ENCODE measurements at regions not wholly inside any gene's neighbourhood (a gene's known extent, or its start where the extent isn't known, plus 50 kb on each side); places are given as distances from the start of the nearest gene placed in this dataset.

DNA sequence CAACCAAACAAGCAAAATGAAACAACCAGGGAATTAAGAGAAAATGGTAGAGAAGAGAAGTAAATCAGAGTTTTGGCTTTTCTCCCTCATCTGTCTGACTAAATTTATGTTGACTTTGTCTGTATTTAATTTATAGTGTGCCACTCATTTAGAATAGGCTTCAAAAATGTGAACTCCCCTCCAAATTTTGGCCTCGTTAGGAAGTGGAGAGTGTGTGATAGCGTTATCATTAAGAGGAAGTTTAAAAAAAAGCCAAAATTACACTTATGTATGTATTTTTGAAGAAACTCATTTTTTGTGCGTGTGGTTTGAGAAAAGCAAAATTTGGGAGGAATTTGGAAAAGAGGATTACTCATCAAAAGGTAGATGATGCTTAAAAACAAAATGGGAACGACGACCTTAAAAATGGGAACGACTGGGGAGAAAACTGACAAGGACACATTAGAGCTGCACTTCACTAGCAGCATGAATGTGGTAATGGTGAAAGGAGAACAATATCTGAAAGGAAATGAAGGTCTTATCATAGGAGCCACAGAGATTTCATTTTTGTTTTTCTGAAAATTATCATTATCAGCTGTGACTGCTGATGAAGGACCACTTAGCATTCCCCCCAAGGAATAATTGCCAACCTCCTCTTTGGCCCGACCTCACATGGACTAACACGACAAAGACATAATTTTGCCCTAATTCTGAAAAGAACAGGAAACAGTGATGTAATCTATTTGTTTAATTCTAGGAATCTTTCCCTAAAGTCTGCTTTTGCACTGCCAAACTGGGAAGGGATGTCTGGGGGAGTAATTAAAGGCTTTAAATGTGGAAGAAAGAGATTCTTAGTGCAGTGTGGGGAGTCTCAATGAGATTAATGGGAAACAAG, 163.2 kb upstream of the P2RY1 start:
- no peak for DNase-seq (ENCODE audit: insufficient read length, low spot score)

DNA sequence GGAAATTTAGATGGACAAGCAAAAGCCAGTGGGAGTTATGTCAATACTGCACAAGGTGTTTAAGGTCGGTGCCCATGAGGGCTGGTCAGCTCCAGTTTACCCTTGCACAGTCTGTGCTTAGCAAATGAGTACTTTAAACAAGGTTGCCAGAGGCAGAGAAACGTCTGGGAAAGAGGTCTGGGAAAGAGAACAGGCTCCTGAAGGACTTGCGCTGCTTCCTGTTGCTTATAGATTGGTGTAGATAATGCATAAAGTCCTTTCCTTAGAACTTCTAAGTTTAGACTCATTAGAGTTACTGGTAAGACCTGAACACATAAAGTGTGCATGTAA, 162.6 kb upstream of the P2RY1 start:
- TF ChIP-seq, protein P1, sequence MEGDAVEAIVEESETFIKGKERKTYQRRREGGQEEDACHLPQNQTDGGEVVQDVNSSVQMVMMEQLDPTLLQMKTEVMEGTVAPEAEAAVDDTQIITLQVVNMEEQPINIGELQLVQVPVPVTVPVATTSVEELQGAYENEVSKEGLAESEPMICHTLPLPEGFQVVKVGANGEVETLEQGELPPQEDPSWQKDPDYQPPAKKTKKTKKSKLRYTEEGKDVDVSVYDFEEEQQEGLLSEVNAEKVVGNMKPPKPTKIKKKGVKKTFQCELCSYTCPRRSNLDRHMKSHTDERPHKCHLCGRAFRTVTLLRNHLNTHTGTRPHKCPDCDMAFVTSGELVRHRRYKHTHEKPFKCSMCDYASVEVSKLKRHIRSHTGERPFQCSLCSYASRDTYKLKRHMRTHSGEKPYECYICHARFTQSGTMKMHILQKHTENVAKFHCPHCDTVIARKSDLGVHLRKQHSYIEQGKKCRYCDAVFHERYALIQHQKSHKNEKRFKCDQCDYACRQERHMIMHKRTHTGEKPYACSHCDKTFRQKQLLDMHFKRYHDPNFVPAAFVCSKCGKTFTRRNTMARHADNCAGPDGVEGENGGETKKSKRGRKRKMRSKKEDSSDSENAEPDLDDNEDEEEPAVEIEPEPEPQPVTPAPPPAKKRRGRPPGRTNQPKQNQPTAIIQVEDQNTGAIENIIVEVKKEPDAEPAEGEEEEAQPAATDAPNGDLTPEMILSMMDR (IDR thresholded peaks at IDR 0.05; ENCODE audit: insufficient read depth, missing control alignments): no peak
- FAIRE-seq: no peak

More for the DNA sequence above, 163.2 kb upstream of the P2RY1 start:
- no peak for FAIRE-seq
- TF ChIP-seq, protein P1 (IDR thresholded peaks at IDR 0.05; ENCODE audit: insufficient read depth, missing control alignments): no peak

GRCh38 chr3:152676810-152677379, 158.0 kb upstream of the P2RY1 start:
- no peak for FAIRE-seq
- no peak for DNase-seq (ENCODE audit: insufficient read length, low spot score)
- TF ChIP-seq, protein P1 (IDR thresholded peaks at IDR 0.05; ENCODE audit: insufficient read depth, missing control alignments): no peak

More for the DNA sequence above, 162.6 kb upstream of the P2RY1 start:
- DNase-seq (ENCODE audit: insufficient read length, low spot score): no peak

DNA sequence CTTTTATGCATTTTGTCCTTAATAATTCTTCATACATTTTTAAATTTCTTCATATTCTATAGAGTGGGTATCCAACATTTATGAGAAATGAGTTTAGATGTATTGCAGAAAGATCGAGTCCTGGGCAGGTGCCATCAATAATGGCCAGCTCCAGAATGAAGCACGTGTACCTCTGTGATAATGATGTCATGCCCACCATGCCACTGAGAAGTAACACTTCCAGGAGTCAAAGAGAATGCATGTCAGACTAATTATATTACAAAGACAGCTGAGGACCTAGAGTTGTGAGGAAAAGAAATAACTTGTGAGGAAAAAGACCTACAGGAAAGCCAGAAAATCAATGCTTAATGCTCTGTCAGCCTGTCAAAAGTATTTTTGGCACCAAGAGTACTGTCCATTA, 157.4 kb upstream of the P2RY1 start:
- FAIRE-seq: no peak

GRCh38 chr3:152682477-152682876, 152.5 kb upstream of the P2RY1 start:
- TF ChIP-seq, protein P1 (IDR thresholded peaks at IDR 0.05; ENCODE audit: insufficient read depth, missing control alignments): no peak
- DNase-seq (ENCODE audit: insufficient read length, low spot score) (no peak), FAIRE-seq (no peak)

More for the DNA sequence above, 157.4 kb upstream of the P2RY1 start:
- TF ChIP-seq, protein P1 (IDR thresholded peaks at IDR 0.05; ENCODE audit: insufficient read depth, missing control alignments): no peak
- no peak for DNase-seq (ENCODE audit: insufficient read length, low spot score)

GRCh38 chr3:152683521-152683999, 151.4 kb upstream of the P2RY1 start:
- FAIRE-seq (no peak), DNase-seq (ENCODE audit: insufficient read length, low spot score) (no peak)
- TF ChIP-seq, protein P1 (IDR thresholded peaks at IDR 0.05; ENCODE audit: insufficient read depth, missing control alignments): no peak

- no peak for FAIRE-seq
- DNase-seq (ENCODE audit: insufficient read length, low spot score): no peak
- TF ChIP-seq, protein P1 (IDR thresholded peaks at IDR 0.05; ENCODE audit: insufficient read depth, missing control alignments): no peak
These were observed 150.7 kb upstream of the P2RY1 start for GRCh38 chr3:152684279-152684678.
